LNCaP clone FGC (cell line): ENCODE measurements at regions not wholly inside any gene's neighbourhood (a gene's known extent, or its start where the extent isn't known, plus 50 kb on each side); places are given as distances from the start of the nearest gene placed in this dataset.

Experiments
- DNase-seq: peaks from one replicate; pipeline ENCODE4 v3.0.0-alpha.2; 2011; ENCODE audit warnings: low read depth
- H3K4me3 ChIP-seq: 2 replicates; pipeline ENCODE4 v1.5.1; 2011; ENCODE audit warnings: mild to moderate bottlenecking, low read depth, low read length, control low read depth
- TF ChIP-seq, protein P1 (sequence below): IDR thresholded peaks from 2 replicates; pipeline ENCODE4 v1.5.1; 2012; ENCODE audit warnings: mild to moderate bottlenecking; ENCODE audit not compliant: control insufficient read depth, insufficient read depth; ENCODE audit errors: extremely low read depth

DNA sequence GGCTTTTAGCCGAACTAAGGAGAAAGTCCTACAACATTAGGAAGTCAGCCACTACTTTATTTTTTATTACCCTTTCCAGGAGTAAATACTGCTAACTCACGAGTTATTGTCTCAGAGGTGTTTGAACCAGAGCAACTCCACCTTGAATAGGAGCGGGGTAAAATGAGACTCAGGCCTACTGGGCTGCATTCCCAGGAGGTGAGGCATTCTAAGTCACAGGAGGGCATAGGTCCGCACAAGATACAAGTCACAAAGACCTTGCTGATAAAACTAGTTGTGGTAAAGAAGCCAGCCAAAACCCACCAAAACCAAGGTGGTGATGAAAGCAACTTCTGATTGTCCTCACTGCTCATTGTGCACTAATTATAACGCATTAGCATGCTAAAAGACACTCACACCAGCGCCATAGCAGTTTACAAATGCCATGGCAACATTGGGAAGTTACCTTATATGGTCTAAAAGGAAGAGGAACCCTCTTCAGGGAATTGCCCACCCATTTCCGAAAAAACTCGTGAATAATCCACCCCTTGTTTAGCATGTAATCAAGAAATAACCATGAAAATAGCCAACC lies 555.9 kb downstream of the IGSF11 start:
- no peak for DNase-seq
- TF ChIP-seq, protein P1, sequence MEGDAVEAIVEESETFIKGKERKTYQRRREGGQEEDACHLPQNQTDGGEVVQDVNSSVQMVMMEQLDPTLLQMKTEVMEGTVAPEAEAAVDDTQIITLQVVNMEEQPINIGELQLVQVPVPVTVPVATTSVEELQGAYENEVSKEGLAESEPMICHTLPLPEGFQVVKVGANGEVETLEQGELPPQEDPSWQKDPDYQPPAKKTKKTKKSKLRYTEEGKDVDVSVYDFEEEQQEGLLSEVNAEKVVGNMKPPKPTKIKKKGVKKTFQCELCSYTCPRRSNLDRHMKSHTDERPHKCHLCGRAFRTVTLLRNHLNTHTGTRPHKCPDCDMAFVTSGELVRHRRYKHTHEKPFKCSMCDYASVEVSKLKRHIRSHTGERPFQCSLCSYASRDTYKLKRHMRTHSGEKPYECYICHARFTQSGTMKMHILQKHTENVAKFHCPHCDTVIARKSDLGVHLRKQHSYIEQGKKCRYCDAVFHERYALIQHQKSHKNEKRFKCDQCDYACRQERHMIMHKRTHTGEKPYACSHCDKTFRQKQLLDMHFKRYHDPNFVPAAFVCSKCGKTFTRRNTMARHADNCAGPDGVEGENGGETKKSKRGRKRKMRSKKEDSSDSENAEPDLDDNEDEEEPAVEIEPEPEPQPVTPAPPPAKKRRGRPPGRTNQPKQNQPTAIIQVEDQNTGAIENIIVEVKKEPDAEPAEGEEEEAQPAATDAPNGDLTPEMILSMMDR: no peak

DNA sequence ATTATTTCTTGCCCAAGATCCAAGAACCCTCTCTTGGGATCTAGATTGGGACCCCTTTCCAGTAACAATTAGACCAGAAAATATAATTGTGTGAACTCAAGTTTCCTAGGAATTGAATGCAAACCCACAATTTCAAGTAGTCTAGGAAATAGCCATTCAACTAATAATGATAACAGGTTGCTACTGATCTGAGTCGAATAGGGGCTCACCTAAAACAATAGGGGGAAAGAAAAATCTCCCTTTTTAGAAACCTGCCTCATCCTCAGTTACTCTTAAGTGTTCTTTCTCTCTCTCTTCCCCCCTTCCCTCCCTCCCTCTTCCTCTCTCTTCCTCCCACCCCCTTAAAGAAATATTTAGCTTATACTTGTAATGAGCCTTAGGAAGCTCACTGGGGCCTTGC lies 555.3 kb downstream of the IGSF11 start:
- no peak for DNase-seq
- no peak overlapping the region for H3K4me3 ChIP-seq
- TF ChIP-seq, protein P1: no peak

More for the DNA sequence above, 555.9 kb downstream of the IGSF11 start:
- H3K4me3 ChIP-seq: no peak overlapping the region

DNA sequence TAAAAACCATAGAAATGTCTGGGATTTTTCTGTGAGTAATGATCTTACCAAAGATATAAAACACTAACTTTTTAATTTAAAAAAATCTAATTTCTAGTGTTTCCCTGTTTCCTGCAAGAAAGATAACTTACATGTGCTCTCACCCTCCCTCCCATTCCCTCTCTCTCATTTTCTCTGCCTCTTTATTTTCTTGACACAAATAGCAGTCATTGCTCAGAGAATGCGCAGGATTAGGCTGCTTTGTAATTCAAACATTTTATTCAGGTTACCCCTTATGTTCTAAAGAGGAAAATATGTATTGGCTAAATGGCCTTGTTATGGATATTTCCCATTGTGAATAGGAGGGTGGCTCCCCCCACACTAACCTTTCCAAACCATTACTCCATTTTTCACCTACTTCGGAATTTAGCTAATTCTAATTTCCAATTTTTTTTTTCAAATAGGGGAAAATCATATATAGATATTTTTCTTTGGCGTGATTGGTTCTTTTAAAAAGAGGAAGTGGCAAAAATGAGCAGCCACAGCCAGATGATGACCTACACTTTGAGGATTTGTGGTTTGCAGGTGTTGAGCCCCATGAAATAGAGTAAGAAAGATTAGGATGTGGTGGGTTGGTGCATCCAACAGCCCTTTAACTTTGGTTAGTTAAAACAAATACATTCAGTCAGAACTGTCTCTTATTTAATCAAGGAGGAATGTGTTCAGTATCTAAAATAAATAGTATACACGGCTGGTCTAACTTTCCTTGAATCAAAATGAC lies 554.4 kb downstream of the IGSF11 start:
- no peak for DNase-seq
- TF ChIP-seq, protein P1: no peak
- H3K4me3 ChIP-seq: no peak overlapping the region

DNA sequence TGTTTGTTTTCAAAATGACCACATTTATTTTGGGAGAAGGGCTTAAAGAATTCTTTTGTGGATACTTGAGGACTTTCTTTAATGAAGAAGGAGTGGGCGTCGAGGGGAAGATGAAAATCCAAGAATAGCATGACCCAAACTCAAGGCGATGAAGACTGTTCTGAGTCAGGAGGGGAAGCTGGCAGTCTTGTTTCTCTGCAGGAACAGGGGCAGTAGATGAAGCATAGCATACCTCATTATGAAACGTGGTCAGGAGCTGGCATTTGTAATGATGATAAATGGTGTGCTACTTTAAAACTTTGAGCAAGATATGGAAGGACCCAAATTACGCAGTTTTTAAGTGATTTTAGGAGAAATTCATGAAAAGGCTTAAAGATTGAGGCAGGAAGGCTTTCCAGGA lies 549.0 kb downstream of the IGSF11 start:
- no peak for DNase-seq
- H3K4me3 ChIP-seq: no peak overlapping the region
- TF ChIP-seq, protein P1: no peak

DNA sequence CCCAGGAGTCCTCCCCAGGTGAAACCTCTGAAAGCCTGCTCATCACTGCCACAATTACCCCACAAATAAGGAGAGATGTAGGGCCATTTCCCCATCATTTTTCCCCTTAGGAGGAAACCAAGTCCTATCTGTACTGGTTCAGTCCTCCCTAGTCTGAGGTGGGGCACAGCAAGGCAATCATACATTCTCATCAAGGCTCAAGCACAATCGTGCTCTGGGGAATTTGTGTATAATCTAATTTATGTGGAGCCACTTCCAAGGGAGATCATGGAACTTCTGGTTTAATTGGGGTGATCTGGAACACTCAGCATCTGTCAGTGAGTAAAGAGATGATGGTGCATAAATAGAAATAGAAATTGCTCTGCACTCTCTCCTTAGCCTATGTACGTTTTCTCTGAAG lies 546.9 kb downstream of the IGSF11 start:
- H3K4me3 ChIP-seq: no peak overlapping the region
- TF ChIP-seq, protein P1: no peak
- no peak for DNase-seq

DNA sequence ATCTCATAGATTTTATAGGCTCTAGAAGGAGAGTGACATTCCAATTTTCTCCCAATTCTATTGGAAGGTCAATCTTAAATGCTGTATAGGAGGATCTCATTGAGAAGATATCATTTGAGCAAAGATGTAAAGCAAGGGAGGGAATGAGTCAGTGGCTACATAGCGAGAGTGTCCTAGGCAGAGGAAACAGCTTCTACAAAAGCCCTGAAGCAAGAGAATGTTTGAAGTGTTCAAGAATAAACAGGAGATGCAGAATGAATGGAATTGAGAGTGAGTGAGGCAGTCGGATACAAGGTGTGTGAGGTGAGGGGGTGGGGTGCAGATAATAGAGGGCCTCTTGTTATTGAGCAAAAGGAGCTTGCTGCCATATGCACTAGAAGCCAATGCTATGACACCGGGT lies 545.9 kb downstream of the IGSF11 start:
- no peak for DNase-seq
- TF ChIP-seq, protein P1: no peak

More for the DNA sequence above, 545.9 kb downstream of the IGSF11 start:
- H3K4me3 ChIP-seq: no peak overlapping the region
